GM21786 (cell line): ENCODE measurements at regions not wholly inside any gene's neighbourhood (a gene's known extent, or its start where the extent isn't known, plus 50 kb on each side); places are given as distances from the start of the nearest gene placed in this dataset.
A peak's percentile ranks its signal among the peaks of the same experiment; 100 is the strongest.

Source experiments
- ATAC-seq: cut with Tn5 transposase; IDR thresholded peaks from one replicate; pipeline ENCODE4 v1.9.1; 2021; ENCODE audit not compliant: unreplicated experiment

- ATAC-seq: peak; percentile 93
These were observed 52.7 kb upstream of the ERCC6L2 start for GRCh38 chr9:95822583-95823431.

DNA sequence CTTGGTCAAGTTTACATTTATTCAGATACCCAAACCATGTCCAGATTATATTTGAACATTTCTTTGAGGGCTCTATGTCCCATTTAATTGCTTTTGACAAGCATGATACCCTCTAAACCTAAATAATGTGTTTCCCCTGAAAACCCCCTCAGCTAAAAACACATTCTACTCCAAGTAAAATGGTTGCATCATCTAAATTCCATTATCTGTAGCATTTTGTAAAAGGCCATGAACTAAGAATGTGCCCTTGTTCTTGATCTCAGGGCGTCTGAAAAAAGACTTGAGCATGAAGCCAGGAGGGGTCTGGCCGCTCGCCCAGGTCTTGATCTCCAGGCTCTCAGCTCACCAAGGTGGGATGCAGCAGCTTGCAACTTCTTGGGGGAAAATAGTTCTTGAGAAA lies 53.5 kb upstream of the ERCC6L2 start:
- no peak for ATAC-seq

DNA sequence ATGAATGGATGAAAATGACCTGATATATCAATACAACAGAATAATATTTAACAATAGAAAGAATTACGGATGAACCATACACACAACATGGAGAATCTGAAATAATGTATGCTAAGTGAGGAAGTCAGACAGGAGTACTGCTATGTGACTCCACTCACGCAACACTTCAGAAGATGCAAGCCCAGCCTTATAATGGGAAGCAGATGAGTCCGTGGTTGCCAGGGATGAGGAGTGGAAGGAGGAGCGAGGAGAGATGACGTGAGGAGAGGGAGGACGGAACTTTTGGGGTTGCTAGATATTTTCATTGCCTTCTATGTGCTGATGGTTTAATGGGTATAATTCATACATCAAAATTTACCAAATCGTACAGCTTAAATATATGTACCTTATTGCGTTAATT lies 55.4 kb upstream of the ERCC6L2 start:
- ATAC-seq: no peak

DNA sequence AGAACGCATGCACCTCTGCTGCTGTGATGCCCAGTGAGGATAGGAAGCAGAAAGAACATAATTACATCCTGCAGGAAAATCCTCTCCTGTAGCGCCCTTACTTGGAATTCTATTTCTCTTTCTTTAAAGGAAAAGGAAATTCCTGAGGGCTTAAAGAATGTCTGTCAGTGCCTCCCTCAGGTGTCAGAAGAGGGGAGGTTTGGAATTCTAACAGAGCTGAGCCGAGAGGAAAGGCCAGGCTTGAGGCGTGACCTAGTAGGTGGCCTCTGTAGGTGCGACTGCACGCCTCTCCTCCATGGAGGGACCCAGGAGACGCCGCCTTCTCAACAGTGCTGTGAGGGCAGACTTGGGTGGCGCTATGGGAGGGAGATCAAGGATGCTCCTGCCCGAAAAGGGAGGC lies 55.9 kb upstream of the ERCC6L2 start:
- ATAC-seq: no peak

DNA sequence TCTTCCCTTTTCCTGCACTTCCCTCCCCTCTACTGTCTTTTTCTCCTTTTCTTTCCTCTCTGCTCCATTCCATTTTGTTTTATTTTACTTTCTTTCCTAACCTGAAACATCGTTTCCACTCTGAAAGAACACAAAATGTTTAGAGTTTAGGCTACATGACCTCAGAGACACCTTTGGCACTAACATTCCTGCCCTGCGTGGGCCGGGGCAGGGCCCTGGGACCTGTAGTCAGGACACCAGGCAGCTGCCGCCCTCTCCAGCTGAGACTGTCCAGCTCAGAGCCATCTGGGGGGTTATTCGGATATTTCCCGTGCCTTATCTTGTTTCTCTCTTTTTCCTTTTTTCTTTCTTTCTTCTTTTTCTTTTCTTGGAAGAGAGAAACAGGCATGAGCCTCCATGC lies 58.3 kb upstream of the ERCC6L2 start:
- ATAC-seq: no peak

- ATAC-seq: no peak
These were observed 58.8 kb upstream of the ERCC6L2 start for GRCh38 chr9:95816716-95817115.

- no peak for ATAC-seq
These were observed 59.5 kb upstream of the ERCC6L2 start for GRCh38 chr9:95815961-95816360.

DNA sequence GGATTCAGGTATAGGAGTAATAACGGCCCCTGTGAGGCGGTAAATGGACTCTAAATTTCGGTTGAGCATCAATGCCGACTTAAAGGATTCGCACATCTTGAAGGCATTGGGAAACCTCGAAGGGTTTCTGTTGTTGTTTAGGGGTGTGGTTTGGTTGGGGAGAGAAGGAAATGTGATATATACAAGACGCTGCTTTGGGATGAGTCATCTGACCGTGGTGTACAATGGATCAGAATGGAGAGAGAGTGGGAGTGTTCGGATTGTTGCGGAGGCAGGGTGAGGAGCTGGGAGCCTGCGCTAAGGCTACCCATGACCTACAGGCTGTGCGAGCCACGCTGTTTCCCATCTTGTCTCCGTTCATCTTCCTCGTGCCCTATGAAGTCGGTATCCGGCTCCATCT lies 60.4 kb upstream of the ERCC6L2 start:
- no peak for ATAC-seq

DNA sequence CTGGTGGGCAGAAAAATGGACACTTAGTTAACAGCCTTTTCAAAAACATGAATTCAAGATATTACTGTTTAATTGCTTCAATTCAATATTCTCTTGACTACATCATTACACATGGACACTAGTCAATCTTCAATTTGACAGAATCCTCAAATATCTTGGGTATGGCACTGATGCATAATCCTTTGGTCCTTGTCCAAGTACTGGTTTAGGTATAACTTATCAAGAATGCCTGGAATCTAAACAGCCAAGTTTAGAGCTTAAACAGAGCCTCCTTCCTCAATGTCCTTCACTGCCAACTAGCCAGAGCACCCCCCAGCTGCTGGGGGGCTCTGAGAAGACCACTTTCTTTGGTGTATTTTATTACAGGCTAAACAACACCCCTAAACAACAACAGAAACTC lies 61.6 kb upstream of the ERCC6L2 start:
- no peak for ATAC-seq

GRCh38 chr9:95810814-95811213 lies 64.7 kb upstream of the ERCC6L2 start:
- ATAC-seq: no peak

DNA sequence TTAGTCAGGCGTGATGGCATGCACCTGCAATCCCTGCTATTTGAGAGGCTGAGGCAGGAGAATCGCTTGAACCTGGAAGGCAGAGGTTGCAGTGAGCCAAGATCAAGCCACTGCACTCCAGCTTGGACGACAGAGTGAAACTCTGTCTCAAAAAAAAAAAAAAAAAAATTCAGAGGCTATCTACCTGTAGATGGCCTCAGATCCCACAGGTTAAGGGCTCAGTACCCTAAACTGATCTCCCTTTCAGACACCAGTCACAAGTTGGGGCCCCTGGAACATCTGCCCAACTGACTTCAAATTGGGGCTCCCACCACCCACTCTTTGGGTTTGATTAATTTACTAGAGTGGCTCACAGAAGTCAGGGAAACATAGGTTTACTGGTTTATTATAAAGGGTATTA lies 65.4 kb upstream of the ERCC6L2 start:
- no peak for ATAC-seq

GRCh38 chr9:95809686-95810085 lies 65.8 kb upstream of the ERCC6L2 start:
- ATAC-seq: no peak

GRCh38 chr9:95808011-95808410 lies 67.5 kb upstream of the ERCC6L2 start:
- no peak for ATAC-seq

- no peak for ATAC-seq
These were observed 68.1 kb upstream of the ERCC6L2 start for GRCh38 chr9:95807326-95807947.

GRCh38 chr9:95803197-95803596 lies 72.3 kb upstream of the ERCC6L2 start:
- ATAC-seq: no peak

- ATAC-seq: no peak
These were observed 73.7 kb upstream of the ERCC6L2 start for GRCh38 chr9:95801797-95802196.

GRCh38 chr9:95796029-95796428 lies 79.5 kb upstream of the ERCC6L2 start:
- no peak for ATAC-seq

DNA sequence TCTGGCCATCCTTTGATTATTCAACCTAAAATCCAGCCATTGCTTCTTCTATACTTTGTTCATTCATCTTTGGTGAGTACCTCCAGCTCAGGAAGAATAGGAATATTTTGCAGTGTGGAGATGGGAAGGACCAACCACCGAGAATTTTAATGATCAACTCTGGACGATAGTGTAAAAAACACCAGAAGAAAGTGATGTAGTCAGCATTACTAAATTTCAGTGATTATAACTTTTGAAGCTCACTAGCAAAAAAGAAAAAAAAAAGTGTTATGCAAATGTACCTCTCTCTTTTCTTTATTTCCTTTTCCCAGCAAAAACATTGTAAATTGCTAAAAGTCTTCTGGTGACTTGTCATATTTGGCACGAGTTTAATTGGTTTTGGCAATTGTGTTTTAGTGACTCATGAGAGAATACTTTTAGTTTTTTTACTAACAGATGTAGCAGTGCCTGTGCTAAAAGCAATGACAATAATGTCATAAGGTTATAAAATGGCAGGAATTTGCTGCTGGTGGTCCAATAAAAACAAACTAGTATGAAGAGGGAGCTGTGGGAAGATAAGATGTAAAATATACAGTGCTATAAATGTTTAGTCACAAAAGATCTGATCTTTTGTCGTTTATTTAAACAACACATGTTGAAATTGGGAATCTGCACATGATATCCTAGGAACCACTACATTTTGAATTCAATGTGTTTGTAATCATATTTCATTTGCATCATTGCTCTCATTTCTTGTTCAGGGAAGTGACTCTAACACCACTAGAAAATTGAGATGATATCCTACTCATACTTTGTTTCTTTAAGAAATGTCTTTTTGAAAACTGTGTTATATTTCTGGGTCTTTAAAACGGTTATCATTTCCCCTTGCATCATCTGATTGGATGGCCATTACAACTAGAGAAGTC lies 81.3 kb upstream of the ERCC6L2 start:
- ATAC-seq: no peak

- no peak for ATAC-seq
These were observed 83.8 kb upstream of the ERCC6L2 start for GRCh38 chr9:95791695-95792094.

GRCh38 chr9:95791286-95791685 lies 84.2 kb upstream of the ERCC6L2 start:
- ATAC-seq: no peak

- no peak for ATAC-seq
These were observed 86.9 kb upstream of the ERCC6L2 start for GRCh38 chr9:95788521-95788991.
